C4-2B (cell line): ENCODE measurements at regions not wholly inside any gene's neighbourhood (a gene's known extent, or its start where the extent isn't known, plus 50 kb on each side); places are given as distances from the start of the nearest gene placed in this dataset.

Experiments
- ZFX ChIP-seq: fragments of 450-650 bp; IDR thresholded peaks from 2 replicates; pipeline ENCODE4 v1.6.1; 2017
- TF ChIP-seq, protein P1 (sequence below): fragments of 450-650 bp; conservative IDR thresholded peaks from 2 replicates; pipeline ENCODE4 v1.5.1; 2017; ENCODE audit warnings: mild to moderate bottlenecking

DNA sequence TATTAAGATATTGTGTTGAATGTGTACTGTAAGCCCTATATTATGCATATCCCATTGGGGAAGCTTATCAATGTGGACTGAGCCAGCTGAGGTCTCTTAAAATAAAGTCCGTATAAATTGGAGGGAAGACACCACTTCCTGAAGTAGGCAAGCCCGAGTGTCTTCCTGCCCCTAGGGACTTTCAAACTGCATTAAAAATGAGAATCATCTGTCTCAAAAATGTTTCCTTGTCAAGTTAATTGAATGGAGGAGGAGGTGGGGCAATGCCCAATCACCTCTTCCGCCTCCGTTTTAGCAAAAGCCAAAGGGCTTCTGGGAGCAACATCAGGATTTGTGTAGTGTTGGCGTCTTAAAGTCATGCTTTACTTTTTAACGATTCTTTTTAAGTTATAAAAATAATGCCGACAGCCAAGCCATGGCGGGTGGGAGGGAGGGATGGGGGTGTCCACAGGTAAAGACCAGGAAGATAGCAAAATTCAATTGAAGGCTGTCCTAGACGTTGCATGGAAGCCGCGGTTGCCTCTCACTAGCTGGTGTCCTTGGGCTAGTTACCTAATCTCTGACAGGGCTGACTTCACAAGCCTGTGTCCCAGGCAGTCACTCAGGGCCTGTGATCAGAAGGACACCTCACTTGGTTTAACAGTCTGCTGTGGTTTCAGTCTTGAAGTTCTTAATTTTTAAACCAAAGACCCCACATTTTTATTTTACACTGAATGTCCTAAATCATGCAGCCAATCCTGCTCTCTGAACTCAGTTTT, 524.9 kb upstream of the PROK2 start:
- TF ChIP-seq, protein P1, sequence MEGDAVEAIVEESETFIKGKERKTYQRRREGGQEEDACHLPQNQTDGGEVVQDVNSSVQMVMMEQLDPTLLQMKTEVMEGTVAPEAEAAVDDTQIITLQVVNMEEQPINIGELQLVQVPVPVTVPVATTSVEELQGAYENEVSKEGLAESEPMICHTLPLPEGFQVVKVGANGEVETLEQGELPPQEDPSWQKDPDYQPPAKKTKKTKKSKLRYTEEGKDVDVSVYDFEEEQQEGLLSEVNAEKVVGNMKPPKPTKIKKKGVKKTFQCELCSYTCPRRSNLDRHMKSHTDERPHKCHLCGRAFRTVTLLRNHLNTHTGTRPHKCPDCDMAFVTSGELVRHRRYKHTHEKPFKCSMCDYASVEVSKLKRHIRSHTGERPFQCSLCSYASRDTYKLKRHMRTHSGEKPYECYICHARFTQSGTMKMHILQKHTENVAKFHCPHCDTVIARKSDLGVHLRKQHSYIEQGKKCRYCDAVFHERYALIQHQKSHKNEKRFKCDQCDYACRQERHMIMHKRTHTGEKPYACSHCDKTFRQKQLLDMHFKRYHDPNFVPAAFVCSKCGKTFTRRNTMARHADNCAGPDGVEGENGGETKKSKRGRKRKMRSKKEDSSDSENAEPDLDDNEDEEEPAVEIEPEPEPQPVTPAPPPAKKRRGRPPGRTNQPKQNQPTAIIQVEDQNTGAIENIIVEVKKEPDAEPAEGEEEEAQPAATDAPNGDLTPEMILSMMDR, result no peak
- TF ChIP-seq ZFX, result no peak
